NCI-H69 (cell line): ENCODE measurements at regions not wholly inside any gene's neighbourhood (a gene's known extent, or its start where the extent isn't known, plus 50 kb on each side); places are given as distances from the start of the nearest gene placed in this dataset.
A peak's percentile ranks its signal among the peaks of the same experiment; 100 is the strongest.

Source experiments
- DNase-seq: peaks from one replicate; lab custom pipeline; 2025; lab: John Stamatoyannopoulos, UW

- DNase-seq: peak; percentile 65
Measured at GRCh38 chr13:50358231-50359040, 343.2 kb downstream of the KCNRG start.

GRCh38 chr13:50359041-50359367 lies 343.8 kb downstream of the KCNRG start:
- DNase-seq: no peak

- DNase-seq: no peak
Measured at GRCh38 chr13:50359779-50360178, 344.5 kb downstream of the KCNRG start.

GRCh38 chr13:50360637-50361036 lies 345.4 kb downstream of the KCNRG start:
- DNase-seq: no peak

- no peak for DNase-seq
Measured at GRCh38 chr13:50361282-50361681, 346.0 kb downstream of the KCNRG start.

GRCh38 chr13:50365408-50366391 lies 350.5 kb downstream of the KCNRG start:
- peak; percentile 89 for DNase-seq

- DNase-seq: peak; percentile 97
Measured at GRCh38 chr13:50366488-50367174, 351.4 kb downstream of the KCNRG start.

- DNase-seq: no peak
Measured at GRCh38 chr13:50369646-50370045, 354.4 kb downstream of the KCNRG start.

GRCh38 chr13:50370303-50370950 lies 355.2 kb downstream of the KCNRG start:
- DNase-seq: no peak

GRCh38 chr13:50374517-50374916 lies 359.3 kb downstream of the KCNRG start:
- DNase-seq: no peak

GRCh38 chr13:50375792-50376191 lies 360.5 kb downstream of the KCNRG start:
- no peak for DNase-seq

- peak; percentile 59 for DNase-seq
Measured at GRCh38 chr13:50376895-50377575, 361.8 kb downstream of the KCNRG start.

GRCh38 chr13:50377726-50378270 lies 362.6 kb downstream of the KCNRG start:
- DNase-seq: peak; percentile 56

- peak; percentile 74 for DNase-seq
Measured at GRCh38 chr13:50378509-50379044, 363.3 kb downstream of the KCNRG start.

GRCh38 chr13:50379584-50379983 lies 364.3 kb downstream of the KCNRG start:
- no peak for DNase-seq

- DNase-seq: no peak
Measured at GRCh38 chr13:50380905-50381304, 365.7 kb downstream of the KCNRG start.

GRCh38 chr13:50382511-50382910 lies 367.3 kb downstream of the KCNRG start:
- no peak for DNase-seq

GRCh38 chr13:50382951-50383350 lies 367.7 kb downstream of the KCNRG start:
- DNase-seq: no peak

GRCh38 chr13:50384724-50385123 lies 369.5 kb downstream of the KCNRG start:
- no peak for DNase-seq

- DNase-seq: peak; percentile 64
Measured at GRCh38 chr13:50386541-50387050, 371.4 kb downstream of the KCNRG start.
